H1 (cell line): ENCODE measurements at regions not wholly inside any gene's neighbourhood (a gene's known extent, or its start where the extent isn't known, plus 50 kb on each side); places are given as distances from the start of the nearest gene placed in this dataset.

Experiments
- BACH1 ChIP-seq: IDR thresholded peaks from 2 replicates; pipeline ENCODE4 v1.6.1; 2012; ENCODE audit warnings: low read length, improper control_type of control experiment
- CTCF ChIP-seq, 3 experiments: IDR thresholded peaks; 1 replicate in 2 of 3; 2 replicates in 1 of 3; pipeline versions ENCODE4 v1.5.1 to v1.6.1; 2011; ENCODE audit warnings: low read length in 3 of 3, mild to moderate bottlenecking in 3 of 3, inconsistent platforms in 2 of 3, low read depth in 1 of 3, moderate library complexity in 1 of 3; ENCODE audit not compliant: insufficient read depth in 1 of 3; ENCODE audit errors: control extremely low read depth in 1 of 3
- EP300 ChIP-seq, 2 experiments: IDR thresholded peaks; 1 replicate in 1 of 2; 2 replicates in 1 of 2; pipeline ENCODE4 v1.6.1; 2011 to 2012; ENCODE audit warnings: low read depth in 2 of 2, low read length in 2 of 2, mild to moderate bottlenecking in 2 of 2, borderline replicate concordance in 1 of 2, inconsistent platforms in 1 of 2, moderate library complexity in 1 of 2
- EZH2 ChIP-seq: fragments of 200-600 bp; sonication (generic); IDR thresholded peaks from 2 replicates; pipeline ENCODE4 v1.7.1; 2012; ENCODE audit warnings: low read depth, mild to moderate bottlenecking, moderate library complexity, low read length, inconsistent platforms; ENCODE audit not compliant: severe bottlenecking
- NRF1 ChIP-seq: IDR thresholded peaks from 2 replicates; pipeline ENCODE4 v1.6.1; 2011; ENCODE audit warnings: mild to moderate bottlenecking, low read depth, low read length, improper control_type of control experiment
- SP2 ChIP-seq: IDR thresholded peaks from 2 replicates; pipeline ENCODE4 v1.6.1; 2012; ENCODE audit warnings: mild to moderate bottlenecking, low read length, inconsistent platforms
- TAF7 ChIP-seq: optimal IDR thresholded peaks from 2 replicates; pipeline ENCODE3; 2011; ENCODE audit warnings: low read depth, mild to moderate bottlenecking, inconsistent platforms, low read length, moderate library complexity, borderline replicate concordance
- YY1 ChIP-seq: IDR thresholded peaks from 2 replicates; pipeline ENCODE4 v1.6.1; 2011; ENCODE audit warnings: low read depth, mild to moderate bottlenecking, low read length

- TF ChIP-seq TAF7, result no peak
- TF ChIP-seq YY1, result no peak
- no peak for TF ChIP-seq EP300 (IDR thresholded peaks at IDR 0.05; ENCODE audit: borderline replicate concordance in 1 of 2, low read depth in 2 of 2, low read length in 2 of 2)
- TF ChIP-seq CTCF (IDR thresholded peaks at IDR 0.05; ENCODE audit: control extremely low read depth in 1 of 3, insufficient read depth in 1 of 3, low read depth in 1 of 3, low read length in 3 of 3), result no peak
- no peak for TF ChIP-seq EZH2
- no peak for TF ChIP-seq SP2
- no peak for TF ChIP-seq BACH1
- no peak for TF ChIP-seq NRF1
Measured at GRCh38 chr10:57113545-57113944, 752.5 kb upstream of the ZWINT start.
